SKM-1 (cell line): ENCODE measurements at regions not wholly inside any gene's neighbourhood (a gene's known extent, or its start where the extent isn't known, plus 50 kb on each side); places are given as distances from the start of the nearest gene placed in this dataset.

Experiments
- DNase-seq: peaks from one replicate; lab custom pipeline; 2025; ENCODE audit not compliant: unreplicated experiment; lab: John Stamatoyannopoulos, UW

- DNase-seq, result no peak
Measured at GRCh38 chr2:155442088-155442487, 743.6 kb downstream of the KCNJ3 start.

DNA sequence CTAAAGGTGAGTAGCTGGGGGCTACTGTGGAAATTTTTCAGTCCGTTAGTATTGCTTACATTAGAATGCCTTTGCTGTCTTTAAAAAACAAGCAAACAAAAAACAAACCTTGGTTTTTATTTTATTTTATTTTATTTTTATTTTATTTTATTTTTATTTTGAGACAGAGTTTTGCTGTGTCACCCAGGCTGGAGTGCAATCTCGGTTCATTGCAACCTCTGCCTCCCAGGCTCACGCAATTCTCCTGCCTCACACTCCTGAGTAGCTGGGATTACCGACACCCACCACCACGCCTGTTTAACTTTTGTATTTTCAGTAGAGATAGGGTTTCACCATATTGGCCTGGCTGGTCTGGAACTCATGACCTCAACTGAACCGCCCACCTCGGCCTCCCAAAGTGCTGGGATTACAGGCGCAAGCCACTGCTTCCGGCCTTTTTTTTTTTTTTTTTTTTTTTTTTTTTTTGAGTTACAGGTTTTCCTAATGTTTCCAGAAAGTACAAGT lies 732.6 kb downstream of the KCNJ3 start:
- DNase-seq, result no peak

DNA sequence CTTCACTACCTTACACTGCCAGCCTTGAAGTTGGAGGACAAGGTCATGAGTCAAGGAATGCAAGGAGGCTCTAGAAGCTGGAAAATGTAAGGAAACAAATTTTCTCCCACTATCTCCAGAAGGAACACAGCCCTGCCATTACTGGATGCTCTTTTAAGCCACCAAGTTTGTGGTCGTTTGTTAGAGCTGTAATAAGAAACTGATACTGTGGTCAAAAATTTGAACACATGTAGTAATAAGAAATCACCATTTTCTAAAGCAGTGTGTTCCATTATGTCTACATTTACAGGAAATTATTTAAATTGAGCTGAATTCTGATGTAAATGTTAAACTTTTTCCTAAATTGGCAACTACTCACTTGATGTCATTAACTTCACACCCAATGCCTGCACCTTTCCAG lies 729.0 kb downstream of the KCNJ3 start:
- no peak for DNase-seq

GRCh38 chr2:155424518-155424917 lies 726.0 kb downstream of the KCNJ3 start:
- DNase-seq, result peak; percentile 61

DNA sequence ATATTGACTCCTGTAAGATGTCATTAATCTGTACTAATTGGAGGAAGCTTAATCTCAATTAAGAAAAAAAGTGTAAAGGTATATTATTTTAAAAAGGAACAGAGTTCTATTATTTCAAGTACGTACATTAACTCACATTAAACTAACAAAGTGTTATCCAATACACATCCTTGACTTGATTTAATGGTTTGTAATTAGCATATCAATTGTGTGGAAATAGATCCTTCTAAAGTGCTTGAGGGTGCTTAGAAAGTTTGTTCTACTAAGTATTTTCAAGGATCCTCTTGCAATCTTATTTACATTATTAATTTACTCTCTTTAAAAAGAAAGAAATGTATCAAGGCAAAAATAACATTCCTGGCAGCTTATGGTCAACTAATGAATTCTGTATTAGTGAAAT lies 720.3 kb downstream of the KCNJ3 start:
- DNase-seq, result no peak

- DNase-seq, result no peak
Measured at GRCh38 chr2:155412598-155412997, 714.1 kb downstream of the KCNJ3 start.

DNA sequence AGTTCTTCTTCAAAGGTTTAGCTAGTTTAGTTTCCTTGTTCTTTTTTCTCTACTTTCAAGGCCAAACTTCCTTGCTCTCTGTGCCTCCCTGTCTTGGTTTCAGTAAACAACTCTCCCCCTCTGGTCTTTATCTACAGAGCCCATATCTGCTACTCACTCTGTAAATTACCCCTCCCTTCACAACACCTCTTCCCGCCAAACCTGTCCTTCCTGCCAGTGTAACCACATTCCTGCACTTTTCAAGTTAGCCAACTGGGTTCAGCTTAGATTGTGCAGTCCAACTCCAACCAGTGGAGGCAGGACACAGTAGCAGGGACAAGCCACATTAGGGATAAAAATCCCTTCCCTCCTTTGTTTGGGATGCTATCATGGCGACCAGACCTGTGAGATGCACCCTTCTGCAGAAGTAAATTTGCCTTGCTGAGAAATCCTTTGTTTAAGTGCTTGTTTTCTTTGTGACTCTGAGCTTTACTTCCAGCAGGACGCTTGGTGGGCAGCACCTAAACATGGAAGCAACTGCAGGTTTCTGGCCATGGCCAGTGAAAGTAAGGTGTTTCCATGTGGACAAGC lies 706.0 kb downstream of the KCNJ3 start:
- no peak for DNase-seq

GRCh38 chr2:155393406-155393805 lies 694.9 kb downstream of the KCNJ3 start:
- no peak for DNase-seq

DNA sequence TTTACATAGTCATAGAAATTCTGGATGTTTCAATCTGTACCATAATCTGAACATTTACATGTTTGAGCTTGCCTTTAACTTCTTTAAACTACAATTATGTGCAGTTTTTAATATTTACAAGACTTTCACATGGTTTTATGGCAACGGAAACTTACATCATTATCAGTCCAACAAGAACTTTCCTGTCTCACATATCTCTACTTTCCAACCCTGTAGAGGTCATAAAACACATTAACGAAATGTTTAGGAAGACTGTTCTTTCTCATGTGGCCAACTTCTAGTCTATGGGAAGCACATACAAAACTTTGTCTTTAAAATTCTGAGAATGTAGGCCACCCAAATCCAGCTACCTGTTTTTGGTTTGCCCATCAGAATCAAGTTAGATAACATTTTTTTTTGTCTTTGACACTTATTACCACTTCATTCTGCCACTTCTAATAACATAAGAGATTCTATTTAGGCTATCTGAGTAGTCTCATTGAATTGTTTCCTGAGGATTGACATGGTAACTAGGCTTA lies 693.2 kb downstream of the KCNJ3 start:
- DNase-seq, result no peak

GRCh38 chr2:155389224-155389623 lies 690.7 kb downstream of the KCNJ3 start:
- no peak for DNase-seq

- no peak for DNase-seq
Measured at GRCh38 chr2:155384555-155385123, 686.1 kb downstream of the KCNJ3 start.

GRCh38 chr2:155382776-155383175 lies 684.3 kb downstream of the KCNJ3 start:
- DNase-seq, result no peak

- no peak for DNase-seq
Measured at GRCh38 chr2:155381436-155381835, 682.9 kb downstream of the KCNJ3 start.

DNA sequence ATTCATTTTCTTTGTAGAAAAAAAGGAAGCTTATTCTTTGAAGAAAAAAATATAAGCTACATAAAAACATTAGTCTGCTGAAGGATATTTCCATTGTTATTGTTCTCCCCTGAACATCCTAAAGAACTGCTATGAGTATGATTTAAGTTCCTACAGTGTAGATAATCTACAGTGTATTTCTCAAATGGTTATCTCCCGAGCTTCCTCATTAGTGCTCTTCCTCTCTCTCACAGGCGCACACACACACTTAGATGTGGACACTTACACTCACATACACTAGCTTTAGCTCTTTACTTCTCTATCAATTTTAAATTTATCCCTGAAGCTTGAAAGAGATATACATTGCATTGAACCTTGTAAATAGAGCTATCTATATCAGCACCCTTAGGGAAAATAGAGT lies 681.0 kb downstream of the KCNJ3 start:
- peak; percentile 9 for DNase-seq

GRCh38 chr2:155377931-155378444 lies 679.5 kb downstream of the KCNJ3 start:
- DNase-seq, result no peak

GRCh38 chr2:155377266-155377680 lies 678.8 kb downstream of the KCNJ3 start:
- DNase-seq, result peak; percentile 6

- peak; percentile 62 for DNase-seq
Measured at GRCh38 chr2:155372969-155373368, 674.5 kb downstream of the KCNJ3 start.

DNA sequence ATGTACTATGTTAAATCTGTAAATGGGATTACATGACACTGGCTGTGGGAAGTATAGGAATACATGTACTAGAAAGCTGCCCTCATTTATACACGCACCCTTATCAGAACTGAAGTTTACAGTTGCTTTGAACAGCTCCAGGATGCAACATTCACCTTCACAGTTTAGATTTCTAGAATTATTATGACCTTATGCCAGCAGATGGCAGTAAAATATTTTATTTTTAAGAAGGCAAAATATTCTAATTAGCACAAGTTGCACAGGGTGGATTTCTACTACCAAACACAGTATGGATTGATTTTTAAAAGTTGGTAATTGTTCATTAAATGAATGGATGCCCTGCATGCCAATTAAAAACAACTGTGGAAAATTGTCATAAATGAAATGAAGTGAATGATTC lies 670.4 kb downstream of the KCNJ3 start:
- DNase-seq, result no peak

DNA sequence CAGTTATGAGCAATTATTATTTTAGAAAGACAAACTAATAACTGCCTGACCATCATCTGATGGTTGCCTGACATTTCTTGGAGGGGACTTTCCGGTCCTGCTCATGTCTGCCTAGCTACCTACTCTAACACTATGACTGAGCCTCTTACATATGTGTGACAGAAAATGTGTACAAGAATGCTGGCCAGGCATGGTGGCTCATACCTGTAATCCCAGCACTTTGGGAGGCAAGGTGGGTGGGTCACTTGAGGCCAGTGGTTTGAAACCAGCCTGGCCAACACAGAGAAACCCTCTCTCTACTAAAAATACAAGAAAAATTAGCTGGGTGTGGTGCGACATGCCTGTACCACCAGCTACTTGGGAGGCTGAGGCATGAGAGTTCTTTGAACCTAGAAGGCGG lies 666.3 kb downstream of the KCNJ3 start:
- DNase-seq, result no peak

- no peak for DNase-seq
Measured at GRCh38 chr2:155363349-155363888, 664.9 kb downstream of the KCNJ3 start.

DNA sequence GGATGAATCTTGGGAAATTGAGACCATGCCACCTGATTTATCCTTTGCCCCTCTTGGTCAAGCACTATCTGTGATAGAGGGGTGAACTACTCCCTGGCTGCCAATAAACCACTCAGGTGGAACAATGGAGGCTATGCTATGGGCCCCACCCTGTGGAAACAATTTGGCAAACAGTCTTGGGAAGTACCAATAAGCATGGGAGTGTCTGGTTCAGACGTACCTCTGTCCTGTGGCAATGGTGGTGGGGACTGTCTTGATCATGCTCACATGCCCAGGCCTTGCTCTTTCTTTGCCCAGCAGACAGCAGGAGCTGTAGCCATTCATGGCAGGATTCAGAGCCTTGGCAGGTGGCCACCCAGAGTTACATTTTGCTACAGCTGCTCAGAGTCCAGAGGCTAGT lies 658.7 kb downstream of the KCNJ3 start:
- no peak for DNase-seq

DNA sequence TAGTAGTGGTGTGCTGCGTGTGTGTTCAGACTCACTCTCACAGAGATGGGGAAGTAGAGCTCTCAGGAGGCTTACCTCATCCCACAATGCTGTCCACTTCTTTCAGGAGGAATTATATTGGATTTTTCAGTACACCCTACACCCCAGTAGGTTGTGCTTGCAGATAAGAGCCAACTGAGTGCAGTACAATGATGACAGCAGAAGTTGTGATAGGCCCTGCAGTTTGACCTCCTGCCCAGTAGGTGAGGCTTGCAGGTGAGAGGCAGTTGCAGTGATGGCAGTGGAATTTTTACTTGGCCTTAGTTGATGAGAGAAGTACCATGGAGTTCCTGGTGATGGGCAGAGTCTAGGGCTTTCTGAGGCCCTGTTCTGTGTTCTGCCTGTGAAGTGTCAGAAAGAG lies 657.8 kb downstream of the KCNJ3 start:
- no peak for DNase-seq
